HepG2 (cell line): ENCODE measurements at regions not wholly inside any gene's neighbourhood (a gene's known extent, or its start where the extent isn't known, plus 50 kb on each side); places are given as distances from the start of the nearest gene placed in this dataset.
"Not testable (repeated sequence)": the region's sequence is repeated elsewhere in the genome, so short reads cannot be mapped to it uniquely, and the experiment has no call there.

Experiments used
- ATAC-seq: fragments of 200-7000 bp; cut with Tn5 transposase; 3 replicates; pipeline ENCODE4 v1.9.1; 2020; ENCODE audit warnings: mild to moderate bottlenecking, moderate library complexity
- BruUV-seq: library from RNA; stranded (reverse); fragments of 400-500 nt; replicated peaks from 2 replicates; lab custom pipeline; 2021; lab: Mats Ljungman, UMichigan
- CTCF ChIA-PET: fragments of 300-600 bp; formaldehyde crosslinking; extraction: SDS; loops from one replicate; lab custom pipeline; 2021; ENCODE audit warnings: low total read pairs, inconsistent platforms, low intra/inter-chr PET ratio; lab: Yijun Ruan, JAX
- POLR2A ChIA-PET: fragments of 350-600 bp; sonication (Branson Sonifier 250); formaldehyde crosslinking; loops from one replicate; lab custom pipeline; 2020; ENCODE audit warnings: antibody characterized with exemption, inconsistent platforms; lab: Yijun Ruan, JAX
- DNase-seq: peaks from one replicate; pipeline ENCODE4 v3.0.0-alpha.2; 2015; ENCODE audit warnings: low spot score
- FAIRE-seq: peaks from 3 replicates; lab custom pipeline; 2011; peaks lifted over from hg19 to GRCh38; lab: Jason Lieb, UNC
- H2AFZ ChIP-seq: one replicate; pipeline ENCODE4 v1.6.1; 2011; ENCODE audit warnings: low read length, inconsistent platforms
- H3K27ac ChIP-seq: fragments of 300-600 bp; 3 replicates; pipeline ENCODE4 v1.8.0; 2011; ENCODE audit warnings: mixed run types, mild to moderate bottlenecking, mixed read lengths, low read length, inconsistent platforms; ENCODE audit not compliant: insufficient read depth; ENCODE audit errors: extremely low read length
- H3K27me3 ChIP-seq, 2 experiments: fragments of 200-600 bp in 1 of 2; 2 replicates in 1 of 2; 3 replicates in 1 of 2; pipeline versions ENCODE4 v1.6.0 to v1.8.0; 2011; ENCODE audit warnings: low read length in 2 of 2, mild to moderate bottlenecking in 2 of 2, moderate library complexity in 2 of 2, inconsistent platforms in 1 of 2; ENCODE audit not compliant: insufficient read depth in 2 of 2, control insufficient read depth in 1 of 2
- H3K36me3 ChIP-seq, 2 experiments: fragments of 200-600 bp in 1 of 2; replicated peaks in 1 of 2; 2 replicates in 1 of 2; 3 replicates in 1 of 2; pipeline versions ENCODE4 v1.5.1 to v1.8.0; 2011; ENCODE audit warnings: low read length in 2 of 2, inconsistent platforms in 1 of 2; ENCODE audit not compliant: insufficient read depth in 2 of 2, control insufficient read depth in 1 of 2
- H3K4me1 ChIP-seq: 2 replicates; pipeline ENCODE4 v1.5.1; 2012; ENCODE audit warnings: low read length, inconsistent platforms; ENCODE audit not compliant: insufficient read depth
- H3K4me2 ChIP-seq: 2 replicates; pipeline ENCODE4 v1.6.0; 2011; ENCODE audit warnings: low read depth, low read length, inconsistent platforms
- H3K4me3 ChIP-seq, 3 experiments: fragments of 200-600 bp in 1 of 3; sonication (generic), shearing (Covaris generic) in 1 of 3; replicated peaks in 1 of 3; 2 replicates each; pipeline ENCODE4 v1.5.1; 2011 to 2016; ENCODE audit warnings: low read length in 3 of 3, inconsistent platforms in 2 of 3, low read depth in 2 of 3, mild to moderate bottlenecking in 2 of 3, control low read depth in 1 of 3, mixed read lengths in 1 of 3; ENCODE audit not compliant: insufficient read depth in 1 of 3
- H3K79me2 ChIP-seq: one replicate; pipeline ENCODE4 v1.6.1; 2011; ENCODE audit warnings: low read length, inconsistent platforms; ENCODE audit not compliant: insufficient read depth
- H3K9ac ChIP-seq: 2 replicates; pipeline ENCODE4 v1.6.0; 2011; ENCODE audit warnings: mild to moderate bottlenecking, low read depth, low read length, inconsistent platforms; ENCODE audit not compliant: insufficient read depth
- H3K9me3 ChIP-seq: 2 replicates; pipeline ENCODE4 v1.5.1; 2012; ENCODE audit warnings: mild to moderate bottlenecking, low read length
- H4K20me1 ChIP-seq: 2 replicates; pipeline ENCODE4 v1.6.0; 2011; ENCODE audit warnings: inconsistent platforms, mild to moderate bottlenecking, low read length, moderate library complexity; ENCODE audit not compliant: insufficient read depth
- GABPB1 ChIP-seq: IDR thresholded peaks from 2 replicates; pipeline ENCODE4 v1.6.1; 2016; ENCODE audit warnings: mild to moderate bottlenecking, missing genetic modification reagents, moderate library complexity, missing compliant biosample characterization
- HOXA3 ChIP-seq: sonication (generic); formaldehyde crosslinking; IDR thresholded peaks from 2 replicates; pipeline ENCODE4 v1.5.0; 2020; ENCODE audit warnings: missing genetic modification reagents
- RBAK ChIP-seq: sonication (generic); formaldehyde crosslinking; IDR thresholded peaks from 2 replicates; pipeline ENCODE4 v1.5.1; 2020; ENCODE audit warnings: mild to moderate bottlenecking, missing genetic modification reagents
- ZNF207 ChIP-seq: fragments of 450-650 bp; IDR thresholded peaks from 2 replicates; pipeline ENCODE4 v1.6.1; 2016; ENCODE audit warnings: antibody characterized with exemption, borderline replicate concordance
- ZNF546 ChIP-seq: sonication (generic); formaldehyde crosslinking; conservative IDR thresholded peaks from 2 replicates; pipeline ENCODE4 v1.8.1; 2023; ENCODE audit warnings: mild to moderate bottlenecking, missing genetic modification reagents
- ZNF607 ChIP-seq: sonication (generic); formaldehyde crosslinking; IDR thresholded peaks from 2 replicates; pipeline ENCODE4 v1.5.1; 2020; ENCODE audit warnings: missing genetic modification reagents, mild to moderate bottlenecking, borderline replicate concordance
- WGBS: methylation state at CpG from one replicate; pipeline ENCODE4 v1.1.6; 2017; ENCODE audit warnings: low lambda C conversion rate; 5-methylcytosine and 5-hydroxymethylcytosine counted together
- in situ Hi-C: cut with HindIII; loops from 2 replicates; pipeline ENCODE4 v1.10.0; 2017; ENCODE audit warnings: low pct_unique_long_range_greater_than_20kb; ENCODE audit not compliant: extremely low pct_ligation_motif_present
- intact Hi-C: fragments of 100-400 bp; cut with micrococcal nuclease; formaldehyde crosslinking; loops from one replicate; pipeline ENCODE4 v1.10.0; 2022; ENCODE audit not compliant: unreplicated experiment
- TF ChIP-seq, protein P1 (sequence below): sonication (generic); formaldehyde crosslinking; IDR thresholded peaks from 2 replicates; pipeline ENCODE4 v1.4.0; 2020; ENCODE audit warnings: missing genetic modification reagents, borderline replicate concordance

DNA sequence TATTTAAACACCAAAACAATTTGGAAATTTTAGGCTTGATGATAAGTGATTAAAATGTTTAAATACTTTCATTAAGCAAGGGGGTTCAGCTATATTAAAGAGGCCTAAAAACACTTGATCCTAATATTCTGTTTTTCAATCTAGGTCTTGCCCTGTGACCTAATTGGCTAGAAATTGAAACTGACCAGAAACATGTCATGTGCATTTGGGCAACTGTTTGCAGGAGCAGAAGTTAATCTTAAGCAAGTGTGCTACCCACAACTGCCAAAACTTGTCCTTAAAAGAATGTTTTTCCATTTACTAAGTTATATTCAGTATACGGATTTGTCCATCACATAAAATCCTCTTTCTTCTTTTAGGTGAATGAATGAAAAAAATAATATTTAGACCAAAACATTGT is 167.3 kb downstream of the PPP1R3A start (continued):
- TF ChIP-seq ZNF607 (CRISPR knock-in tag) (no peak), ZNF207 (no peak), ZNF546 (CRISPR knock-in tag) (no peak), RBAK (no peak)

DNA sequence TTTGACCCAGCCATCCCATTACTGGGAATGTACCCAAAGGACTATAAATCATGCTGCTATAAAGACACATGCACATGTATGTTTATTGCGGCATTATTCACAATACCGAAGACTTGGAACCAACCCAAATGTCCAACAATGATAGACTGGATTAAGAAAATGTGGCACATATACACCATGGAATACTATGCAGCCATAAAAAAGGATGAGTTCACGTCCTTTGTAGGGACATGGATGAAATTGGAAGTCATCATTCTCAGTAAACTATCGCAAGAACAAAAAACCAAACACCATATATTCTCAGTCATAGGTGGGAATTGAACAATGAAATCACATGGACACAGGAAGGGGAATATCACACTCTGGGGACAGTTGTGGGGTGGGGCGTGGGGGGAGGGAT is 170.4 kb downstream of the PPP1R3A start:
- CTCF ChIA-PET, H3K9me3 ChIP-seq, intact Hi-C loops, DNase-seq, in situ Hi-C loops, H3K79me2 ChIP-seq, H3K9ac ChIP-seq, H4K20me1 ChIP-seq, H3K4me2 ChIP-seq, H3K4me1 ChIP-seq, H2AFZ ChIP-seq, BruUV-seq, H3K27ac ChIP-seq, ATAC-seq, H3K36me3 ChIP-seq, H3K4me3 ChIP-seq, POLR2A ChIA-PET, FAIRE-seq, H3K27me3 ChIP-seq: not testable (repeated sequence)
- 52% methylated on average over 5 of the region's 5 CpGs for WGBS

DNA sequence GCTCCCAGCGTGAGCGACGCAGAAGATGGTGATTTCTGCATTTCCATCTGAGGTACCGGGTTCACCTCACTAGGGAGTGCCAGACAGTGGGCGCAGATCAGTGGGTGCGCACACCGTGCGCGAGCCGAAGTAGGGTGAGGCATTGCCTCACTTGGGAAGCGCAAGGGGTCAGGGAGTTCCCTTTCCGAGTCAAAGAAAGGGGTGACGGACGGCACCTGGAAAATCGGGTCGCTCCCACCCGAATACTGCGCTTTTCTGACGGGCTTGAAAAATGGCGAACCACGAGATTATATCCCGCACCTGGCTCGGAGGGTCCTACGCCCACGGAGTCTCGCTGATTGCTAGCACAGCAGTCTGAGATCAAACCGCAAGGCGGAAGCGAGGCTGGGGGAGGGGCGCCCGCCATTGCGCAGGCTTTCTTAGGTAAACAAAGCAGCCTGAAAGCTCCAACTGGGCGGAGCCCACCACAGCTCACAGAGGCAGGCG is 175.8 kb downstream of the PPP1R3A start:
- H3K9me3 ChIP-seq, H3K36me3 ChIP-seq, H2AFZ ChIP-seq, H3K79me2 ChIP-seq, H3K27ac ChIP-seq, H4K20me1 ChIP-seq, DNase-seq, BruUV-seq, ATAC-seq, in situ Hi-C loops, intact Hi-C loops, FAIRE-seq, H3K9ac ChIP-seq, H3K27me3 ChIP-seq, POLR2A ChIA-PET, H3K4me1 ChIP-seq, H3K4me2 ChIP-seq, H3K4me3 ChIP-seq, CTCF ChIA-PET: not testable (repeated sequence)
- TF ChIP-seq GABPB1 (CRISPR knock-in tag), result peak; percentile 23; the same call in 1 of the 2 replicates
- 0 out of 2 replicates have a peak, but pooled peaks have one; percentile 15 for TF ChIP-seq HOXA3 (CRISPR knock-in tag)
- TF ChIP-seq, protein P1, sequence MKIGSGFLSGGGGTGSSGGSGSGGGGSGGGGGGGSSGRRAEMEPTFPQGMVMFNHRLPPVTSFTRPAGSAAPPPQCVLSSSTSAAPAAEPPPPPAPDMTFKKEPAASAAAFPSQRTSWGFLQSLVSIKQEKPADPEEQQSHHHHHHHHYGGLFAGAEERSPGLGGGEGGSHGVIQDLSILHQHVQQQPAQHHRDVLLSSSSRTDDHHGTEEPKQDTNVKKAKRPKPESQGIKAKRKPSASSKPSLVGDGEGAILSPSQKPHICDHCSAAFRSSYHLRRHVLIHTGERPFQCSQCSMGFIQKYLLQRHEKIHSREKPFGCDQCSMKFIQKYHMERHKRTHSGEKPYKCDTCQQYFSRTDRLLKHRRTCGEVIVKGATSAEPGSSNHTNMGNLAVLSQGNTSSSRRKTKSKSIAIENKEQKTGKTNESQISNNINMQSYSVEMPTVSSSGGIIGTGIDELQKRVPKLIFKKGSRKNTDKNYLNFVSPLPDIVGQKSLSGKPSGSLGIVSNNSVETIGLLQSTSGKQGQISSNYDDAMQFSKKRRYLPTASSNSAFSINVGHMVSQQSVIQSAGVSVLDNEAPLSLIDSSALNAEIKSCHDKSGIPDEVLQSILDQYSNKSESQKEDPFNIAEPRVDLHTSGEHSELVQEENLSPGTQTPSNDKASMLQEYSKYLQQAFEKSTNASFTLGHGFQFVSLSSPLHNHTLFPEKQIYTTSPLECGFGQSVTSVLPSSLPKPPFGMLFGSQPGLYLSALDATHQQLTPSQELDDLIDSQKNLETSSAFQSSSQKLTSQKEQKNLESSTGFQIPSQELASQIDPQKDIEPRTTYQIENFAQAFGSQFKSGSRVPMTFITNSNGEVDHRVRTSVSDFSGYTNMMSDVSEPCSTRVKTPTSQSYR (CRISPR knock-in tag), result 0 out of 2 replicates have a peak, but pooled peaks have one; percentile 48
- 83% methylated on average over 24 of the region's 34 CpGs for WGBS
